ENCODE measurements at regions not wholly inside any gene's neighbourhood (a gene's known extent, or its start where the extent isn't known, plus 50 kb on each side); places are given as distances from the start of the nearest gene placed in this dataset.

GRCh38 chr2:221337957-221338685 lies 234.0 kb downstream of the EPHA4 start:
- Histone ChIP-seq H3K4me1 (ENCODE audit: control insufficient read depth in 5 of 5, insufficient read depth in 5 of 5, low read length in 5 of 5) (no peaks in the 10 kb centered on the region), H3K9me3 (ENCODE audit: control insufficient read depth in 5 of 5, low read length in 5 of 5) (no peaks in the 10 kb centered on the region), H3K9ac (ENCODE audit: low read length in 5 of 5) (no peak overlapping the region), H3K27me3 (ENCODE audit: control insufficient read depth in 5 of 5, insufficient read depth in 4 of 5, low read length in 5 of 5) (peaks cover 0 to 5% (median 0%) of the 10 kb centered on the region in 5 donors), H3K4me3 (ENCODE audit: low read depth in 1 of 5, low read length in 5 of 5) (no peak overlapping the region), H3K27ac (ENCODE audit: low read depth, low read length) (no peak overlapping the region), H3K36me3 (ENCODE audit: control insufficient read depth in 5 of 5, insufficient read depth in 5 of 5, low read length in 5 of 5) (no peaks in the 10 kb centered on the region)

GRCh38 chr2:221342388-221342787 lies 229.7 kb downstream of the EPHA4 start:
- no peaks in the 10 kb centered on the region for H3K36me3 ChIP-seq (ENCODE audit: control insufficient read depth in 5 of 5, insufficient read depth in 5 of 5, low read length in 5 of 5)
- no peaks in the 10 kb centered on the region for H3K9me3 ChIP-seq (ENCODE audit: control insufficient read depth in 5 of 5, low read length in 5 of 5)
- no peaks in the 10 kb centered on the region for H3K4me1 ChIP-seq (ENCODE audit: control insufficient read depth in 5 of 5, insufficient read depth in 5 of 5, low read length in 5 of 5)
- no peak overlapping the region for H3K9ac ChIP-seq (ENCODE audit: low read length in 5 of 5)
- H3K27me3 ChIP-seq (ENCODE audit: control insufficient read depth in 5 of 5, insufficient read depth in 4 of 5, low read length in 5 of 5) = no peaks in the 10 kb centered on the region
- no peak overlapping the region for H3K4me3 ChIP-seq (ENCODE audit: low read depth in 1 of 5, low read length in 5 of 5)
- H3K27ac ChIP-seq (ENCODE audit: low read depth, low read length) = no peak overlapping the region

- Histone ChIP-seq H3K9ac (ENCODE audit: low read length in 5 of 5) (no peak overlapping the region), H3K4me1 (ENCODE audit: control insufficient read depth in 5 of 5, insufficient read depth in 5 of 5, low read length in 5 of 5) (no peaks in the 10 kb centered on the region), H3K36me3 (ENCODE audit: control insufficient read depth in 5 of 5, insufficient read depth in 5 of 5, low read length in 5 of 5) (no peaks in the 10 kb centered on the region), H3K9me3 (ENCODE audit: control insufficient read depth in 5 of 5, low read length in 5 of 5) (peaks cover 0 to 2% (median 0%) of the 10 kb centered on the region in 5 donors), H3K4me3 (ENCODE audit: low read depth in 1 of 5, low read length in 5 of 5) (no peak overlapping the region), H3K27me3 (ENCODE audit: control insufficient read depth in 5 of 5, insufficient read depth in 4 of 5, low read length in 5 of 5) (peaks cover 0 to 3% (median 0%) of the 10 kb centered on the region in 5 donors), H3K27ac (ENCODE audit: low read depth, low read length) (no peak overlapping the region)
Observed at GRCh38 chr2:221343524-221343923, 228.6 kb downstream of the EPHA4 start.

GRCh38 chr2:221345516-221345915 lies 226.6 kb downstream of the EPHA4 start:
- H3K36me3 ChIP-seq (ENCODE audit: control insufficient read depth in 5 of 5, insufficient read depth in 5 of 5, low read length in 5 of 5) = no peaks in the 10 kb centered on the region
- H3K9me3 ChIP-seq (ENCODE audit: control insufficient read depth in 5 of 5, low read length in 5 of 5) = peaks cover 0 to 2% (median 0%) of the 10 kb centered on the region in 5 donors
- no peak overlapping the region for H3K27ac ChIP-seq (ENCODE audit: low read depth, low read length)
- H3K4me3 ChIP-seq (ENCODE audit: low read depth in 1 of 5, low read length in 5 of 5) = no peak overlapping the region
- no peak overlapping the region for H3K9ac ChIP-seq (ENCODE audit: low read length in 5 of 5)
- H3K4me1 ChIP-seq (ENCODE audit: control insufficient read depth in 5 of 5, insufficient read depth in 5 of 5, low read length in 5 of 5) = no peaks in the 10 kb centered on the region
- peaks cover 0 to 3% (median 0%) of the 10 kb centered on the region in 5 donors for H3K27me3 ChIP-seq (ENCODE audit: control insufficient read depth in 5 of 5, insufficient read depth in 4 of 5, low read length in 5 of 5)

GRCh38 chr2:221346411-221346810 lies 225.7 kb downstream of the EPHA4 start:
- Histone ChIP-seq H3K36me3 (ENCODE audit: control insufficient read depth in 5 of 5, insufficient read depth in 5 of 5, low read length in 5 of 5) (no peaks in the 10 kb centered on the region), H3K27me3 (ENCODE audit: control insufficient read depth in 5 of 5, insufficient read depth in 4 of 5, low read length in 5 of 5) (peaks cover 0 to 3% (median 0%) of the 10 kb centered on the region in 5 donors), H3K4me3 (ENCODE audit: low read depth in 1 of 5, low read length in 5 of 5) (no peak overlapping the region), H3K4me1 (ENCODE audit: control insufficient read depth in 5 of 5, insufficient read depth in 5 of 5, low read length in 5 of 5) (no peaks in the 10 kb centered on the region), H3K9ac (ENCODE audit: low read length in 5 of 5) (no peak overlapping the region), H3K9me3 (ENCODE audit: control insufficient read depth in 5 of 5, low read length in 5 of 5) (peaks cover 0 to 2% (median 0%) of the 10 kb centered on the region in 5 donors), H3K27ac (ENCODE audit: low read depth, low read length) (no peak overlapping the region)

- H3K4me3 ChIP-seq (ENCODE audit: low read depth in 1 of 5, low read length in 5 of 5) = no peak overlapping the region
- no peaks in the 10 kb centered on the region for H3K4me1 ChIP-seq (ENCODE audit: control insufficient read depth in 5 of 5, insufficient read depth in 5 of 5, low read length in 5 of 5)
- no peaks in the 10 kb centered on the region for H3K36me3 ChIP-seq (ENCODE audit: control insufficient read depth in 5 of 5, insufficient read depth in 5 of 5, low read length in 5 of 5)
- no peak overlapping the region for H3K27ac ChIP-seq (ENCODE audit: low read depth, low read length)
- no peak overlapping the region for H3K9ac ChIP-seq (ENCODE audit: low read length in 5 of 5)
- peaks cover 0 to 3% (median 0%) of the 10 kb centered on the region in 5 donors for H3K27me3 ChIP-seq (ENCODE audit: control insufficient read depth in 5 of 5, insufficient read depth in 4 of 5, low read length in 5 of 5)
- H3K9me3 ChIP-seq (ENCODE audit: control insufficient read depth in 5 of 5, low read length in 5 of 5) = peaks cover 0 to 2% (median 0%) of the 10 kb centered on the region in 5 donors
Observed at GRCh38 chr2:221347471-221347870, 224.6 kb downstream of the EPHA4 start.

- no peaks in the 10 kb centered on the region for H3K36me3 ChIP-seq (ENCODE audit: control insufficient read depth in 5 of 5, insufficient read depth in 5 of 5, low read length in 5 of 5)
- no peak overlapping the region for H3K9ac ChIP-seq (ENCODE audit: low read length in 5 of 5)
- H3K4me3 ChIP-seq (ENCODE audit: low read depth in 1 of 5, low read length in 5 of 5) = no peak overlapping the region
- no peak overlapping the region for H3K27ac ChIP-seq (ENCODE audit: low read depth, low read length)
- peaks cover 0 to 2% (median 0%) of the 10 kb centered on the region in 5 donors for H3K9me3 ChIP-seq (ENCODE audit: control insufficient read depth in 5 of 5, low read length in 5 of 5)
- peaks cover 0 to 3% (median 0%) of the 10 kb centered on the region in 5 donors for H3K27me3 ChIP-seq (ENCODE audit: control insufficient read depth in 5 of 5, insufficient read depth in 4 of 5, low read length in 5 of 5)
- H3K4me1 ChIP-seq (ENCODE audit: control insufficient read depth in 5 of 5, insufficient read depth in 5 of 5, low read length in 5 of 5) = no peaks in the 10 kb centered on the region
Observed at GRCh38 chr2:221350616-221351015, 221.5 kb downstream of the EPHA4 start.

- Histone ChIP-seq H3K9me3 (ENCODE audit: control insufficient read depth in 5 of 5, low read length in 5 of 5) (no peaks in the 10 kb centered on the region), H3K9ac (ENCODE audit: low read length in 5 of 5) (no peak overlapping the region)
Observed at GRCh38 chr2:221353201-221353600, 218.9 kb downstream of the EPHA4 start.

GRCh38 chr2:221360312-221360711 lies 211.8 kb downstream of the EPHA4 start:
- H3K4me1 ChIP-seq (ENCODE audit: control insufficient read depth in 5 of 5, insufficient read depth in 5 of 5, low read length in 5 of 5) = peaks cover 0 to 14% (median 7%) of the 10 kb centered on the region in 5 donors
- H3K4me3 ChIP-seq (ENCODE audit: low read depth in 1 of 5, low read length in 5 of 5) = no peak overlapping the region
- no peaks in the 10 kb centered on the region for H3K9me3 ChIP-seq (ENCODE audit: control insufficient read depth in 5 of 5, low read length in 5 of 5)
- H3K27ac ChIP-seq (ENCODE audit: low read depth, low read length) = no peak overlapping the region
- H3K36me3 ChIP-seq (ENCODE audit: control insufficient read depth in 5 of 5, insufficient read depth in 5 of 5, low read length in 5 of 5) = no peaks in the 10 kb centered on the region
- H3K27me3 ChIP-seq (ENCODE audit: control insufficient read depth in 5 of 5, insufficient read depth in 4 of 5, low read length in 5 of 5) = no peaks in the 10 kb centered on the region
- no peak overlapping the region for H3K9ac ChIP-seq (ENCODE audit: low read length in 5 of 5)

More at GRCh38 chr2:221353201-221353600, 218.9 kb downstream of the EPHA4 start:
- no peaks in the 10 kb centered on the region for H3K27me3 ChIP-seq (ENCODE audit: control insufficient read depth in 5 of 5, insufficient read depth in 4 of 5, low read length in 5 of 5)
- no peaks in the 10 kb centered on the region for H3K36me3 ChIP-seq (ENCODE audit: control insufficient read depth in 5 of 5, insufficient read depth in 5 of 5, low read length in 5 of 5)
- H3K27ac ChIP-seq (ENCODE audit: low read depth, low read length) = no peak overlapping the region
- H3K4me3 ChIP-seq (ENCODE audit: low read depth in 1 of 5, low read length in 5 of 5) = no peak overlapping the region
- H3K4me1 ChIP-seq (ENCODE audit: control insufficient read depth in 5 of 5, insufficient read depth in 5 of 5, low read length in 5 of 5) = peaks cover 0 to 7% (median 0%) of the 10 kb centered on the region in 5 donors

GRCh38 chr2:221360742-221361141 lies 211.4 kb downstream of the EPHA4 start:
- no peak overlapping the region for H3K27ac ChIP-seq (ENCODE audit: low read depth, low read length)
- H3K36me3 ChIP-seq (ENCODE audit: control insufficient read depth in 5 of 5, insufficient read depth in 5 of 5, low read length in 5 of 5) = no peaks in the 10 kb centered on the region
- no peak overlapping the region for H3K9ac ChIP-seq (ENCODE audit: low read length in 5 of 5)
- H3K27me3 ChIP-seq (ENCODE audit: control insufficient read depth in 5 of 5, insufficient read depth in 4 of 5, low read length in 5 of 5) = no peaks in the 10 kb centered on the region
- H3K4me3 ChIP-seq (ENCODE audit: low read depth in 1 of 5, low read length in 5 of 5) = no peak overlapping the region
- no peaks in the 10 kb centered on the region for H3K9me3 ChIP-seq (ENCODE audit: control insufficient read depth in 5 of 5, low read length in 5 of 5)
- peaks cover 0 to 14% (median 7%) of the 10 kb centered on the region in 5 donors for H3K4me1 ChIP-seq (ENCODE audit: control insufficient read depth in 5 of 5, insufficient read depth in 5 of 5, low read length in 5 of 5)

Data from subcutaneous abdominal adipose tissue (tissue), 5 donors.